ENCODE measurements at regions not wholly inside any gene's neighbourhood (a gene's known extent, or its start where the extent isn't known, plus 50 kb on each side); places are given as distances from the start of the nearest gene placed in this dataset.
A peak's percentile ranks its signal among the peaks of the same experiment; 100 is the strongest.

DNA sequence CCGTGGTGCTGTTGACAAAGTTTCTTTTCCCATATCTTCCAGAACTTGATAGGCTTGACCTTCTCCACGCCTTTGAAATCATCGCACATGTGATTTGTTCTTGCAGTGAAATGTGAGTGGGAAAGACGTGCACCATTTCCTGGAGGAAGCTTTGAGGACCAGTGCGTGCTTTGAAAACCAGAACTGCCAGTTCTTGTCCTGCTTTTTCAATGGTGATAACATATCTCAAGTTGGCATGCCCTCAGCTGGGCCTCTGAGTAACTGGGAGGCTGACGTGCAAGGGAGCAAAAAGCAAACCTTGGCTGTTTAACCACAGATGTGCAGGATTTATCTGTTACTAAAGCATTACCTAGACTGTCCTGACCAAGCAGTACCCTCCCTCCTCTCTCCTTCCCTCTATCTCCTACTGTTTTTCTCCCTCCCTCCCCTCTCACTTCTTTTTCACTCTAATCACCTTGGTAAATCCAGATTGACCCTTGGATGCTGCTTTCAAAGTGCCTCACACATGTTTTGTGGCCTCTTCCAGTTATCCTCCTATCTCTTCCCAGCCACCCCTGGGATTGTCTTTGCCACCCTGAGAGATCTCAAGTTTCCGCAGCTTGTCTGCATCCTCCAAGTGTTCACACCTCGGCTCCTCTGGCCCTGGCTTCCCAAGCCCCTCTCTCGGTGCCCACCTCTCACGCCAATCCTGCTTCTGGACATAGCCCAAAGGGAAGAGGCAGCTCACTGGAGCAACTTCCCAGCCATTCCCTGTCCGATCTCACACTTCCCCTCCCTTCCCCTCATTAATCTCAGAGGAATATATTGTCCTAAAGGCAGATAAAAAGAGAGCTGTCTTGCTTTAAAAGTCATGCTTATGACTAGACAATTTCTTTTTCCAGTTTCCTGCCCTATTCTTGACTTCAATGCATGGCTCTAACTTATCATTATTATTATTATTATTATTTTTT lies 198.3 kb downstream of the ERCC6L2 start:
- Histone ChIP-seq H4K20me1 (replicated peaks in 1 of 2; ENCODE audit: control insufficient read depth in 1 of 2, insufficient read depth in 2 of 2, low read length in 2 of 2) (no peaks in the 10 kb centered on the region), H2BK15ac (ENCODE audit: low read length) (no peak overlapping the region), H3K9ac (replicated peaks in 1 of 4; ENCODE audit: extremely low read depth in 1 of 4, low read depth in 3 of 4, low read length in 3 of 4) (no peak overlapping the region), H3K14ac (ENCODE audit: insufficient read length) (no peak overlapping the region), H3K4me2 (ENCODE audit: insufficient read depth in 1 of 2, low read depth in 2 of 2, low read length in 2 of 2) (no peak overlapping the region), H2AFZ (ENCODE audit: low read length) (no peak overlapping the region), H4K5ac (ENCODE audit: insufficient read length, low read depth, low read length) (no peak overlapping the region), H4K91ac (replicated peaks; ENCODE audit: insufficient read length, low read length) (no peak overlapping the region), H2BK20ac (ENCODE audit: low read length) (0 out of 2 replicates have a peak overlapping the region, but pooled peaks have one; percentile 0), H4K8ac (ENCODE audit: extremely low read depth, insufficient read depth, low read length) (no peak overlapping the region), H3K4ac (replicated peaks; ENCODE audit: insufficient read length, low read depth, low read length) (no peak overlapping the region), H2BK120ac (replicated peaks; ENCODE audit: low read depth, low read length) (no peak overlapping the region), H3K79me1 (ENCODE audit: low read depth, low read length) (no peaks in the 10 kb centered on the region), H3K4me1 (replicated peaks in 1 of 4; ENCODE audit: control insufficient read depth in 3 of 4, insufficient read depth in 4 of 4, low read length in 3 of 4) (peaks cover 0 to 6% (median 3%) of the 10 kb centered on the region in 4 experiments; a peak in 4 of 7 replicates), H3K23ac (ENCODE audit: insufficient read length) (no peak overlapping the region), H3K36me3 (ENCODE audit: control insufficient read depth in 2 of 4, insufficient read depth in 4 of 4, low read length in 3 of 4) (no peaks in the 10 kb centered on the region), H2BK12ac (ENCODE audit: low read depth, low read length) (no peak overlapping the region), H3K18ac (ENCODE audit: extremely low read depth, low read length) (no peak overlapping the region), H2BK5ac (ENCODE audit: low read depth, low read length) (no peak overlapping the region), H2AK5ac (ENCODE audit: low read depth, low read length) (no peak overlapping the region), H3K27ac (ENCODE audit: low read depth, low read length) (no peak overlapping the region), H3K27me3 (replicated peaks in 1 of 4; ENCODE audit: control insufficient read depth in 3 of 4, extremely low read depth in 1 of 4, insufficient read depth in 3 of 4, low read length in 3 of 4) (no peaks in the 10 kb centered on the region), H3K9me3 (ENCODE audit: insufficient read depth in 2 of 2, low read depth in 1 of 2, low read length in 1 of 2) (no peaks in the 10 kb centered on the region), H3K4me3 (ENCODE audit: extremely low read depth in 1 of 4, insufficient read depth in 2 of 4, low read depth in 3 of 4, low read length in 4 of 4) (no peak overlapping the region), H3K79me2 (ENCODE audit: control insufficient read depth in 1 of 2, insufficient read depth in 2 of 2, low read length in 2 of 2) (no peaks in the 10 kb centered on the region), H3K23me2 (ENCODE audit: low read depth, low read length) (no peaks in the 10 kb centered on the region), H3K56ac (replicated peaks; ENCODE audit: insufficient read length, low read depth, low read length) (no peak overlapping the region)
- FAIRE-seq: no peak
- WGBS, 2 experiments (ENCODE audit: extremely low coverage in 1 of 2, insufficient coverage in 1 of 2, insufficient read length in 1 of 2, insufficient replicate concordance in 2 of 2, low coverage in 1 of 2, low lambda C conversion rate in 2 of 2, missing lambda C conversion rate in 1 of 2): 88% methylated on average over 10 of the region's 11 CpGs; no CpG with 5 or more reads in 1 of the 2 experiments
- ChIA-PET POLR2A (ENCODE audit: partially characterized antibody) (interaction anchor here (0.5 kb wide), 1 partner anchor 36 kb away, joined by 3 read pairs; no protein-coding TSS in a partner anchor), CTCF (ENCODE audit: partially characterized antibody) (interaction anchor here (0.5 to 3.8 kb wide), 17 partner anchors 10 to 1543 kb away, joined by 3 to 22 read pairs (median 4); no protein-coding TSS in a partner anchor)
- no peak for DNase-seq (ENCODE audit: low read depth in 1 of 2, low spot score in 2 of 2)
- TF ChIP-seq RAD21 (IDR thresholded peaks at IDR 0.05 in 1 of 2, conservative IDR thresholded peaks at IDR 0.05 in 1 of 2; ENCODE audit: low read depth in 2 of 2, low read length in 2 of 2) (no peak), GTF2F1 (IDR thresholded peaks at IDR 0.05; ENCODE audit: borderline replicate concordance, low read depth, low read length) (no peak), SIX5 (IDR thresholded peaks at IDR 0.05; ENCODE audit: low read depth, low read length) (no peak), JUN (IDR thresholded peaks at IDR 0.05; ENCODE audit: low read depth, low read length) (no peak), RFX5 (IDR thresholded peaks at IDR 0.05; ENCODE audit: borderline replicate concordance, low read depth, low read length) (no peak), RXRA (IDR thresholded peaks at IDR 0.05; ENCODE audit: insufficient read depth, low read depth, low read length) (no peak), BRCA1 (IDR thresholded peaks at IDR 0.05; ENCODE audit: low read depth, low read length) (no peak), EZH2 (IDR thresholded peaks at IDR 0.05; ENCODE audit: low read depth, low read length, severe bottlenecking) (no peak), SP2 (IDR thresholded peaks at IDR 0.05; ENCODE audit: low read length) (no peak)
